HCT116 (cell line): ENCODE measurements at regions not wholly inside any gene's neighbourhood (a gene's known extent, or its start where the extent isn't known, plus 50 kb on each side); places are given as distances from the start of the nearest gene placed in this dataset.

ENCODE experiments used
- CBX3 ChIP-seq: IDR thresholded peaks from 2 replicates; pipeline ENCODE4 v1.6.1; 2012; ENCODE audit warnings: low read depth
- EZH2 ChIP-seq: fragments of 200-600 bp; sonication (generic); IDR thresholded peaks from 2 replicates; pipeline ENCODE4 v1.6.1; 2017; ENCODE audit warnings: antibody characterized with exemption, mixed run types
- EZH2phosphoT487 ChIP-seq: fragments of 200-600 bp; IDR thresholded peaks from 2 replicates; pipeline ENCODE4 v1.6.1; 2018; ENCODE audit warnings: antibody characterized with exemption, borderline replicate concordance
- JUND ChIP-seq: IDR thresholded peaks from 2 replicates; pipeline ENCODE4 v1.6.1; 2012
- POLR2A ChIP-seq: IDR thresholded peaks from 2 replicates; pipeline ENCODE4 v1.7.0; 2011; ENCODE audit warnings: borderline replicate concordance; ENCODE audit not compliant: insufficient read depth, insufficient read length; ENCODE audit errors: extremely low read depth
- POLR2AphosphoS5 ChIP-seq: IDR thresholded peaks from 2 replicates; pipeline ENCODE4 v1.6.1; 2011; ENCODE audit warnings: mild to moderate bottlenecking, low read depth, low read length, moderate library complexity
- SRF ChIP-seq: IDR thresholded peaks from 2 replicates; pipeline ENCODE4 v1.6.1; 2012; ENCODE audit warnings: low read depth
- TCF7L2 ChIP-seq: IDR thresholded peaks from 2 replicates; pipeline ENCODE4 v1.7.0; 2011; ENCODE audit warnings: borderline replicate concordance, inconsistent platforms; ENCODE audit not compliant: insufficient read depth, insufficient read length; ENCODE audit errors: extremely low read depth
- ZFX ChIP-seq: fragments of 450-650 bp; IDR thresholded peaks from 2 replicates; pipeline ENCODE4 v1.6.1; 2017
- TF ChIP-seq, protein P1 (sequence below), 3 experiments: fragments of 200-600 bp in 1 of 3; sonication (generic) in 1 of 3; IDR thresholded peaks in 2 of 3; conservative IDR thresholded peaks in 1 of 3; 2 replicates each; pipeline ENCODE4 v1.5.1; 2012 to 2017; ENCODE audit warnings: low read depth in 2 of 3, low read length in 2 of 3, antibody characterized with exemption in 1 of 3, borderline replicate concordance in 1 of 3, control low read depth in 1 of 3, mild to moderate bottlenecking in 1 of 3, mixed read lengths in 1 of 3, mixed run types in 1 of 3, moderate library complexity in 1 of 3; ENCODE audit not compliant: insufficient read depth in 1 of 3
- TF ChIP-seq, protein P2 (sequence below): IDR thresholded peaks from 2 replicates; pipeline ENCODE4 v1.6.1; 2012; ENCODE audit warnings: low read depth
- TF ChIP-seq, protein P3 (sequence below): IDR thresholded peaks from 2 replicates; pipeline ENCODE4 v1.6.1; 2012
- TF ChIP-seq, protein P4 (sequence below): IDR thresholded peaks from 2 replicates; pipeline ENCODE4 v1.6.1; 2012
- TF ChIP-seq, protein P5 (sequence below): IDR thresholded peaks from 2 replicates; pipeline ENCODE4 v1.6.1; 2011; ENCODE audit warnings: mild to moderate bottlenecking, low read length, moderate library complexity; ENCODE audit not compliant: insufficient replicate concordance; ENCODE audit errors: extremely low read depth

DNA sequence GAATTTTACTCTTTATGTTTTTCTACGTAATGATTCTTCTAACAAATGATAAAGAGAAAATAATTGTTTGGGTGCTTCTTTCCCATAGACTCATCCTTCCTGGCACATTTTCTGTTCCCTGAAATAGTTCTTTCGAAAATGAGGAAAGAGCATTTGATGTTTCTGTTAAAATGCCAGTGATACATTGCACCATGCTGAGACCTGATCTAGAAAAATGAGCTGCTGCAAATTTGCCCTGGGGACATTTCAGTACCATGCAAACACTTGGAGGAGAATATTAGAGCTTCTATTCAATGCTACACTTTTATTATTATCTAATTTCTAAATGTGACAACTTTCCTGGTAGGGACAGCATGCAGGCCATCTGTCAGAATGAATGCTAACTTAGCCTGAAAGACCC lies 83.3 kb downstream of the C4orf33 start:
- TF ChIP-seq, protein P1, sequence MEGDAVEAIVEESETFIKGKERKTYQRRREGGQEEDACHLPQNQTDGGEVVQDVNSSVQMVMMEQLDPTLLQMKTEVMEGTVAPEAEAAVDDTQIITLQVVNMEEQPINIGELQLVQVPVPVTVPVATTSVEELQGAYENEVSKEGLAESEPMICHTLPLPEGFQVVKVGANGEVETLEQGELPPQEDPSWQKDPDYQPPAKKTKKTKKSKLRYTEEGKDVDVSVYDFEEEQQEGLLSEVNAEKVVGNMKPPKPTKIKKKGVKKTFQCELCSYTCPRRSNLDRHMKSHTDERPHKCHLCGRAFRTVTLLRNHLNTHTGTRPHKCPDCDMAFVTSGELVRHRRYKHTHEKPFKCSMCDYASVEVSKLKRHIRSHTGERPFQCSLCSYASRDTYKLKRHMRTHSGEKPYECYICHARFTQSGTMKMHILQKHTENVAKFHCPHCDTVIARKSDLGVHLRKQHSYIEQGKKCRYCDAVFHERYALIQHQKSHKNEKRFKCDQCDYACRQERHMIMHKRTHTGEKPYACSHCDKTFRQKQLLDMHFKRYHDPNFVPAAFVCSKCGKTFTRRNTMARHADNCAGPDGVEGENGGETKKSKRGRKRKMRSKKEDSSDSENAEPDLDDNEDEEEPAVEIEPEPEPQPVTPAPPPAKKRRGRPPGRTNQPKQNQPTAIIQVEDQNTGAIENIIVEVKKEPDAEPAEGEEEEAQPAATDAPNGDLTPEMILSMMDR (IDR thresholded peaks at IDR 0.05 in 2 of 3, conservative IDR thresholded peaks at IDR 0.05 in 1 of 3; ENCODE audit: borderline replicate concordance in 1 of 3, insufficient read depth in 1 of 3, low read depth in 2 of 3, low read length in 2 of 3), result no peak
- TF ChIP-seq EZH2 (no peak), POLR2A (no peak), ZFX (no peak), JUND (no peak), EZH2phosphoT487 (no peak), POLR2AphosphoS5 (no peak), SRF (no peak), CBX3 (no peak), TCF7L2 (no peak)
- TF ChIP-seq, protein P2, sequence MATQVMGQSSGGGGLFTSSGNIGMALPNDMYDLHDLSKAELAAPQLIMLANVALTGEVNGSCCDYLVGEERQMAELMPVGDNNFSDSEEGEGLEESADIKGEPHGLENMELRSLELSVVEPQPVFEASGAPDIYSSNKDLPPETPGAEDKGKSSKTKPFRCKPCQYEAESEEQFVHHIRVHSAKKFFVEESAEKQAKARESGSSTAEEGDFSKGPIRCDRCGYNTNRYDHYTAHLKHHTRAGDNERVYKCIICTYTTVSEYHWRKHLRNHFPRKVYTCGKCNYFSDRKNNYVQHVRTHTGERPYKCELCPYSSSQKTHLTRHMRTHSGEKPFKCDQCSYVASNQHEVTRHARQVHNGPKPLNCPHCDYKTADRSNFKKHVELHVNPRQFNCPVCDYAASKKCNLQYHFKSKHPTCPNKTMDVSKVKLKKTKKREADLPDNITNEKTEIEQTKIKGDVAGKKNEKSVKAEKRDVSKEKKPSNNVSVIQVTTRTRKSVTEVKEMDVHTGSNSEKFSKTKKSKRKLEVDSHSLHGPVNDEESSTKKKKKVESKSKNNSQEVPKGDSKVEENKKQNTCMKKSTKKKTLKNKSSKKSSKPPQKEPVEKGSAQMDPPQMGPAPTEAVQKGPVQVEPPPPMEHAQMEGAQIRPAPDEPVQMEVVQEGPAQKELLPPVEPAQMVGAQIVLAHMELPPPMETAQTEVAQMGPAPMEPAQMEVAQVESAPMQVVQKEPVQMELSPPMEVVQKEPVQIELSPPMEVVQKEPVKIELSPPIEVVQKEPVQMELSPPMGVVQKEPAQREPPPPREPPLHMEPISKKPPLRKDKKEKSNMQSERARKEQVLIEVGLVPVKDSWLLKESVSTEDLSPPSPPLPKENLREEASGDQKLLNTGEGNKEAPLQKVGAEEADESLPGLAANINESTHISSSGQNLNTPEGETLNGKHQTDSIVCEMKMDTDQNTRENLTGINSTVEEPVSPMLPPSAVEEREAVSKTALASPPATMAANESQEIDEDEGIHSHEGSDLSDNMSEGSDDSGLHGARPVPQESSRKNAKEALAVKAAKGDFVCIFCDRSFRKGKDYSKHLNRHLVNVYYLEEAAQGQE, result no peak
- TF ChIP-seq, protein P3, sequence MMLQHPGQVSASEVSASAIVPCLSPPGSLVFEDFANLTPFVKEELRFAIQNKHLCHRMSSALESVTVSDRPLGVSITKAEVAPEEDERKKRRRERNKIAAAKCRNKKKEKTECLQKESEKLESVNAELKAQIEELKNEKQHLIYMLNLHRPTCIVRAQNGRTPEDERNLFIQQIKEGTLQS, result no peak
- TF ChIP-seq, protein P4, sequence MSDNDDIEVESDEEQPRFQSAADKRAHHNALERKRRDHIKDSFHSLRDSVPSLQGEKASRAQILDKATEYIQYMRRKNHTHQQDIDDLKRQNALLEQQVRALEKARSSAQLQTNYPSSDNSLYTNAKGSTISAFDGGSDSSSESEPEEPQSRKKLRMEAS, result no peak
- TF ChIP-seq, protein P5, sequence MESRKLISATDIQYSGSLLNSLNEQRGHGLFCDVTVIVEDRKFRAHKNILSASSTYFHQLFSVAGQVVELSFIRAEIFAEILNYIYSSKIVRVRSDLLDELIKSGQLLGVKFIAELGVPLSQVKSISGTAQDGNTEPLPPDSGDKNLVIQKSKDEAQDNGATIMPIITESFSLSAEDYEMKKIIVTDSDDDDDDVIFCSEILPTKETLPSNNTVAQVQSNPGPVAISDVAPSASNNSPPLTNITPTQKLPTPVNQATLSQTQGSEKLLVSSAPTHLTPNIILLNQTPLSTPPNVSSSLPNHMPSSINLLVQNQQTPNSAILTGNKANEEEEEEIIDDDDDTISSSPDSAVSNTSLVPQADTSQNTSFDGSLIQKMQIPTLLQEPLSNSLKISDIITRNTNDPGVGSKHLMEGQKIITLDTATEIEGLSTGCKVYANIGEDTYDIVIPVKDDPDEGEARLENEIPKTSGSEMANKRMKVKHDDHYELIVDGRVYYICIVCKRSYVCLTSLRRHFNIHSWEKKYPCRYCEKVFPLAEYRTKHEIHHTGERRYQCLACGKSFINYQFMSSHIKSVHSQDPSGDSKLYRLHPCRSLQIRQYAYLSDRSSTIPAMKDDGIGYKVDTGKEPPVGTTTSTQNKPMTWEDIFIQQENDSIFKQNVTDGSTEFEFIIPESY, result no peak
